Mesenchymal stem cell (in vitro differentiated cells and primary cell): ENCODE measurements at regions not wholly inside any gene's neighbourhood (a gene's known extent, or its start where the extent isn't known, plus 50 kb on each side); places are given as distances from the start of the nearest gene placed in this dataset.

Source experiments
- DNase-seq: peaks from one replicate; pipeline ENCODE4 v3.0.0-alpha.2; 2013
- H2AFZ ChIP-seq: one replicate; pipeline ENCODE4 v1.6.1; 2013; ENCODE audit warnings: low read depth, mild to moderate bottlenecking, control low read depth, inconsistent platforms, low read length, moderate library complexity
- H2AK5ac ChIP-seq: 2 replicates; pipeline ENCODE4 v1.6.1; 2013; ENCODE audit warnings: low read length, moderate library complexity, mild to moderate bottlenecking, inconsistent platforms; ENCODE audit not compliant: severe bottlenecking
- H2BK120ac ChIP-seq: one replicate; pipeline ENCODE4 v1.6.1; 2013; ENCODE audit warnings: low read depth, mild to moderate bottlenecking, inconsistent platforms, low read length, moderate library complexity
- H2BK12ac ChIP-seq, 2 experiments: one replicate each; pipeline ENCODE4 v1.6.1; 2013; ENCODE audit warnings: inconsistent platforms in 2 of 2, low read length in 2 of 2, mild to moderate bottlenecking in 2 of 2, moderate library complexity in 2 of 2, control low read depth in 1 of 2
- H2BK15ac ChIP-seq: one replicate; pipeline ENCODE4 v1.6.1; 2013; ENCODE audit warnings: mild to moderate bottlenecking, low read depth, inconsistent platforms; ENCODE audit not compliant: poor library complexity, severe bottlenecking
- H2BK5ac ChIP-seq: 2 replicates; pipeline ENCODE4 v1.6.1; 2013; ENCODE audit warnings: low read depth, mild to moderate bottlenecking, low read length, control low read depth, inconsistent platforms; ENCODE audit not compliant: poor library complexity, severe bottlenecking
- H3K14ac ChIP-seq, 2 experiments: one replicate each; pipeline ENCODE4 v1.6.1; 2013; ENCODE audit warnings: inconsistent platforms in 2 of 2, low read length in 2 of 2, control low read depth in 1 of 2, mild to moderate bottlenecking in 1 of 2, moderate library complexity in 1 of 2
- H3K18ac ChIP-seq, 2 experiments: one replicate each; pipeline ENCODE4 v1.6.1; 2013; ENCODE audit warnings: inconsistent platforms in 2 of 2, low read length in 2 of 2, control low read depth in 1 of 2, low read depth in 1 of 2, mild to moderate bottlenecking in 1 of 2
- H3K23ac ChIP-seq, 2 experiments: one replicate each; pipeline ENCODE4 v1.6.1; 2013; ENCODE audit warnings: inconsistent platforms in 2 of 2, low read length in 2 of 2, mild to moderate bottlenecking in 2 of 2, moderate library complexity in 2 of 2, control low read depth in 1 of 2
- H3K27ac ChIP-seq: 2 replicates; pipeline ENCODE4 v1.5.1; 2013; ENCODE audit warnings: mild to moderate bottlenecking, moderate library complexity, low read length, control low read depth, inconsistent platforms; ENCODE audit not compliant: poor library complexity, severe bottlenecking
- H3K27me3 ChIP-seq, 2 experiments: 2 replicates each; pipeline versions ENCODE4 v1.6.1 to v1.7.0; 2013; ENCODE audit warnings: low read length in 2 of 2, mild to moderate bottlenecking in 2 of 2, moderate library complexity in 2 of 2, control low read depth in 1 of 2, inconsistent platforms in 1 of 2; ENCODE audit not compliant: control insufficient read depth in 1 of 2, insufficient read depth in 1 of 2
- H3K36me3 ChIP-seq, 2 experiments: 2 replicates each; pipeline versions ENCODE4 v1.6.1 to v1.7.0; 2013; ENCODE audit warnings: low read length in 2 of 2, control low read depth in 1 of 2, inconsistent platforms in 1 of 2, low read depth in 1 of 2, mild to moderate bottlenecking in 1 of 2; ENCODE audit not compliant: insufficient read depth in 2 of 2, control insufficient read depth in 1 of 2
- H3K4ac ChIP-seq, 2 experiments: one replicate each; pipeline ENCODE4 v1.6.1; 2013; ENCODE audit warnings: inconsistent platforms in 2 of 2, low read length in 2 of 2, mild to moderate bottlenecking in 2 of 2, moderate library complexity in 2 of 2, control low read depth in 1 of 2, low read depth in 1 of 2
- H3K4me1 ChIP-seq: 2 replicates; pipeline ENCODE4 v1.6.1; 2013; ENCODE audit warnings: low read depth, low read length, control low read depth; ENCODE audit not compliant: control insufficient read depth, insufficient read depth
- H3K4me2 ChIP-seq: 2 replicates; pipeline ENCODE4 v1.6.1; 2013; ENCODE audit warnings: low read length, mild to moderate bottlenecking, inconsistent platforms; ENCODE audit not compliant: poor library complexity, severe bottlenecking
- H3K4me3 ChIP-seq, 2 experiments: 2 replicates each; pipeline versions ENCODE4 v1.5.1 to v1.7.0; 2013; ENCODE audit warnings: low read length in 2 of 2, mild to moderate bottlenecking in 2 of 2, control low read depth in 1 of 2, low read depth in 1 of 2; ENCODE audit not compliant: insufficient read depth in 1 of 2
- H3K79me1 ChIP-seq: replicated peaks from 2 replicates; pipeline ENCODE4 v1.6.1; 2013; ENCODE audit warnings: mild to moderate bottlenecking, control low read depth, low read length, inconsistent platforms; ENCODE audit not compliant: poor library complexity, severe bottlenecking
- H3K9ac ChIP-seq: 2 replicates; pipeline ENCODE4 v1.7.0; 2013; ENCODE audit warnings: mild to moderate bottlenecking, low read length, moderate library complexity
- H3K9me3 ChIP-seq: 2 replicates; pipeline ENCODE4 v1.7.0; 2013; ENCODE audit warnings: mild to moderate bottlenecking, low read length; ENCODE audit not compliant: control insufficient read depth
- H4K8ac ChIP-seq: one replicate; pipeline ENCODE4 v1.6.1; 2013; ENCODE audit warnings: inconsistent platforms, mild to moderate bottlenecking, low read length, moderate library complexity
- H4K91ac ChIP-seq: one replicate; pipeline ENCODE4 v1.6.1; 2013; ENCODE audit warnings: mild to moderate bottlenecking, low read length, inconsistent platforms
- WGBS: methylation state at CpG from one replicate; pipeline ENCODE4 v1.1.7; 2013; ENCODE audit warnings: mixed read lengths; 5-methylcytosine and 5-hydroxymethylcytosine counted together

- no peak overlapping the region for H2AFZ ChIP-seq
- H3K4me1 ChIP-seq = no peaks in the 10 kb centered on the region
- H3K4me3 ChIP-seq = no peak overlapping the region
- H2BK5ac ChIP-seq = no peak overlapping the region
- no peak overlapping the region for H3K14ac ChIP-seq
- no peak overlapping the region for H3K23ac ChIP-seq
- 82% methylated on average over 3 of the region's 4 CpGs for WGBS
- no peak overlapping the region for H2BK12ac ChIP-seq
- H4K91ac ChIP-seq = no peak overlapping the region
- no peak overlapping the region for H2BK15ac ChIP-seq
- H3K27me3 ChIP-seq = no peaks in the 10 kb centered on the region
- H3K79me1 ChIP-seq = no peaks in the 10 kb centered on the region
- H3K4me2 ChIP-seq = no peak overlapping the region
- H2BK120ac ChIP-seq = no peak overlapping the region
- no peak overlapping the region for H3K4ac ChIP-seq
- H3K9ac ChIP-seq = no peak overlapping the region
- H2AK5ac ChIP-seq = no peak overlapping the region
- no peak for DNase-seq
- no peak overlapping the region for H3K27ac ChIP-seq
- no peak overlapping the region for H3K18ac ChIP-seq
- no peak overlapping the region for H4K8ac ChIP-seq
- no peaks in the 10 kb centered on the region for H3K9me3 ChIP-seq
- H3K36me3 ChIP-seq = no peaks in the 10 kb centered on the region
Observed at GRCh38 chr10:121213437-121213836, 362.3 kb downstream of the WDR11 start.

GRCh38 chr10:121216295-121216694, 365.1 kb downstream of the WDR11 start:
- no peak overlapping the region for H3K18ac ChIP-seq
- H3K4me1 ChIP-seq = no peaks in the 10 kb centered on the region
- no peak for DNase-seq
- peak overlapping the region; percentile 26 for H3K9ac ChIP-seq
- H3K4me3 ChIP-seq = peak overlapping the region in 1 of 2 experiments; percentile 51
- H2AFZ ChIP-seq = no peak overlapping the region
- H2BK15ac ChIP-seq = no peak overlapping the region
- no peak overlapping the region for H2BK120ac ChIP-seq
- H2BK12ac ChIP-seq = no peak overlapping the region
- H3K4me2 ChIP-seq = no peak overlapping the region
- H3K27ac ChIP-seq = no peak overlapping the region
- no peak overlapping the region for H2AK5ac ChIP-seq
- WGBS = 76% methylated on average over 2 of the region's 2 CpGs
- no peak overlapping the region for H3K4ac ChIP-seq
- H3K79me1 ChIP-seq = no peaks in the 10 kb centered on the region
- no peak overlapping the region for H4K8ac ChIP-seq
- H3K23ac ChIP-seq = no peak overlapping the region
- H3K9me3 ChIP-seq = no peaks in the 10 kb centered on the region
- no peak overlapping the region for H2BK5ac ChIP-seq
- no peak overlapping the region for H4K91ac ChIP-seq
- no peaks in the 10 kb centered on the region for H3K36me3 ChIP-seq
- no peaks in the 10 kb centered on the region for H3K27me3 ChIP-seq
- H3K14ac ChIP-seq = no peak overlapping the region

GRCh38 chr10:121216721-121217181, 365.6 kb downstream of the WDR11 start:
- no peak overlapping the region for H3K4me2 ChIP-seq
- WGBS = 84% methylated on average over 8 of the region's 8 CpGs
- H2BK12ac ChIP-seq = no peak overlapping the region
- H3K9ac ChIP-seq = peak overlapping the region; percentile 26
- DNase-seq = no peak
- H4K91ac ChIP-seq = no peak overlapping the region
- H2AFZ ChIP-seq = no peak overlapping the region
- H3K27ac ChIP-seq = no peak overlapping the region
- H3K4me1 ChIP-seq = no peaks in the 10 kb centered on the region
- no peak overlapping the region for H2AK5ac ChIP-seq
- no peak overlapping the region for H4K8ac ChIP-seq
- H3K27me3 ChIP-seq = no peaks in the 10 kb centered on the region
- H2BK15ac ChIP-seq = no peak overlapping the region
- no peak overlapping the region for H2BK5ac ChIP-seq
- H3K18ac ChIP-seq = no peak overlapping the region
- H3K14ac ChIP-seq = no peak overlapping the region
- no peak overlapping the region for H2BK120ac ChIP-seq
- H3K9me3 ChIP-seq = no peaks in the 10 kb centered on the region
- no peaks in the 10 kb centered on the region for H3K36me3 ChIP-seq
- no peak overlapping the region for H3K4ac ChIP-seq
- no peaks in the 10 kb centered on the region for H3K79me1 ChIP-seq
- H3K4me3 ChIP-seq = peak overlapping the region in 1 of 2 experiments; percentile 51
- no peak overlapping the region for H3K23ac ChIP-seq

GRCh38 chr10:121217331-121217730, 366.2 kb downstream of the WDR11 start:
- H3K18ac ChIP-seq = no peak overlapping the region
- H2BK12ac ChIP-seq = no peak overlapping the region
- H4K8ac ChIP-seq = no peak overlapping the region
- no peak overlapping the region for H3K4ac ChIP-seq
- no peak overlapping the region for H3K27ac ChIP-seq
- peak overlapping the region in 1 of 2 experiments; percentile 51 for H3K4me3 ChIP-seq
- WGBS = 72% methylated on average over 6 of the region's 7 CpGs
- H3K4me2 ChIP-seq = no peak overlapping the region
- H3K9me3 ChIP-seq = no peaks in the 10 kb centered on the region
- no peak overlapping the region for H4K91ac ChIP-seq
- H2BK120ac ChIP-seq = no peak overlapping the region
- no peak overlapping the region for H3K14ac ChIP-seq
- no peak overlapping the region for H2AK5ac ChIP-seq
- no peaks in the 10 kb centered on the region for H3K4me1 ChIP-seq
- no peaks in the 10 kb centered on the region for H3K27me3 ChIP-seq
- H2BK5ac ChIP-seq = no peak overlapping the region
- H3K9ac ChIP-seq = no peak overlapping the region
- H2AFZ ChIP-seq = no peak overlapping the region
- no peak overlapping the region for H3K23ac ChIP-seq
- H3K79me1 ChIP-seq = no peaks in the 10 kb centered on the region
- no peak for DNase-seq
- H3K36me3 ChIP-seq = no peaks in the 10 kb centered on the region
- H2BK15ac ChIP-seq = no peak overlapping the region
